AML-193 (cell line): ENCODE measurements at regions not wholly inside any gene's neighbourhood (a gene's known extent, or its start where the extent isn't known, plus 50 kb on each side); places are given as distances from the start of the nearest gene placed in this dataset.

Source experiments
- DNase-seq, 2 experiments: peaks; one replicate each; lab custom pipeline; 2025; lab: John Stamatoyannopoulos, UW

GRCh38 chr21:24369746-24370145 lies 1237.5 kb downstream of the MRPL39 start:
- DNase-seq = peak in 1 of 2 experiments; percentile 2

DNA sequence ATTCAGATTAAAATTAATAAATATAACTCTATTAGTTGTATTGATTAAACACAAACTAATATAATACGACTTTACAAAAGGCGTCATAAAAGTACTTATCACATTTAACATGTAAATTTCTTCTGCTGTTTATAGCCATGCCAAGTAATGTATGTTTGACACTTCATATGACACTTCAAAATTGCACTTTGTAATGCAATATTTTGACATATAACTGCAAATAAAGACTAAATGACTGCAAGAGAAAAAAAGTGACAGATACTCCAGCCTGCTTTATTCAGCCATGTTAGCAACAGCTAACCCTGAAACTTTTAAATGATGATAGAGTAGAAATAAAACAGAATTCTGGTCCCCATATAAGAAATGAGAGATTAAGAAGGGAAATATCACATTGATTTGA lies 1238.0 kb downstream of the MRPL39 start:
- no peak for DNase-seq

DNA sequence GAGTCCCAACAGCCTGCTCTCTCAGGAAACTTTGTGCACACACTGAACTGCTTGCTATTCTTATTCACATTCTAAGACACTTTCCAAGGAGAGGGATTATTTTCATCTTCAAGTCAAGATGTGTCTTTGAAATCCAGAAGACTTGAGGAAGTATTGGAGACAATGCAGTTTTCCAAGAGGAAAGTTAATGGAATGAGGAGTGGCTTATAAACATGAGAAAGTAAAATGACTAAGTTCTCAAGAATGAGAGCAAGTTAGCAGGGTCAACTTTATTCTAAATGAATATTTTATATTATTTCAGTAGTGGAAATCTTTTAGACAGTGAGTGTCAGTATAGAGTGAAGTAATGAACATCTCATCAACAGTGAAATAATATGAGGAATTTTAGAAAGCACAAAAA lies 1239.3 kb downstream of the MRPL39 start:
- DNase-seq = no peak

- no peak for DNase-seq
These were observed 1253.8 kb downstream of the MRPL39 start for GRCh38 chr21:24353492-24353891.

DNA sequence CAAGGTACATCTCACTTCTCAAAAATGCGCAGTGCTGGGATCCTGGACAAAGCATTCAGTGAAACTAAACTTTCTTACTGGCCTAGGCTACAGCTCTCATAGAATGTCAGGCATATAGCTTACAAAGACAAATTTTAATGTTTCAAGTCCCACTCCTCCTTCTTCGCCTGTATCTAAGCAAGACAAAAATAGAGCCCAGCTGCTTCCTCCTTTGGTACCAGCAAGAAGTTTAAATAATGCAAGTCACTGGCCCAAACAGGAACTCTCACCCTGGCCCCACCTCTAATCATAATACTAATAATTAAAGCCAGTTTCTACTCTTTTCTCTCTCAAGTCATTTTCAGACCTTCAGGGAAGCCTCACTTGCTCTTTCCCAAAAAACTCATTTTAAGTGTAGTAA lies 1267.9 kb downstream of the MRPL39 start:
- no peak for DNase-seq

- no peak for DNase-seq
These were observed 1270.8 kb downstream of the MRPL39 start for GRCh38 chr21:24336491-24336890.

- DNase-seq = no peak
These were observed 1283.7 kb downstream of the MRPL39 start for GRCh38 chr21:24323536-24323935.

DNA sequence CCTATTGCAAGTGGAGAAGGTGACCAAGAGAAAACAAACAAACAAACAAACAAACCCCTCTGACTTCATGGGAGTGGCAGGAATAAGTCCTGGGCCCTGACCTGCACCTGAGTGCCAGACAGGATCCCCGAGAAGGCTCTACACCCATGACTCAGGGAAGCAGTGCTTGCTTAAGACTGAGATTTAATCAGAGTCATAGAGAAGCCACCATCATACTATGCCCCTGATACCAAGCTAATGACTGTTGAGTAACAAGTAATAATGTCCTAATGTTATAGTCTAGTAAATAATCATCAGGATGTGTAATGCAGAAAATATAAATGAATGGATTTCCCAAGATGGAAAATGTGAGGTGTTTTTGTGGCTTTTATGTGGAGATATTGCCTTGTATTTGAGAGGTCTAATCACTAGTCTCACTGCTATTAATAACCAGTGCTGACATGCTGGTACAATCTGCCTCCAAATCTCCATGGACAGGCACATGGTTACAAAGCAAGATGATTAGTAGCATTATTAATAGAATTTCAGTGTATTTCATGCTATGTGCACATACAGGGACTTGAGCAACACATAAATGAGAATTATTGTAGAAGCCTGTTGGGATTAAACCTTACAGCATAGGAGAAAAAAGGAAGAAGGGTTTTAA lies 1290.9 kb downstream of the MRPL39 start:
- DNase-seq = no peak

DNA sequence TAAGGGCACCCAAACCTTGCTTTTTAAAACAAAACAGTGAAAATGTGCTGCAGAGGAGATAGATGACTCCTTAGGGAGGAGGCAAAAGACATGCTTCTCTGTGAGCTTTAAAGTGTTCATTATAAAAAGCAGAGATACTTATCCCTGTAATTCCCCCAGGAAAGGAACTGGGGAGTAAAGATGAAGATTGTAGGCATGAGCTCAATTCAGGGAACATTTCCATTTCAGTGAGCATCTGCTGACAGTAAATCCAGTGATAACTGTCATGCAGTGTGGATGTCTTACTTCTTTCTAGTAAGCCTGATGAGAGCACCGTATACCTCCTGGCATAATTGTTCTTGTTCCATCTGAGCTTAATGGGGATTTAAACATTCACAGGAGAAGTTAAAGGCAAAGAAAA lies 1296.5 kb downstream of the MRPL39 start:
- no peak for DNase-seq

GRCh38 chr21:24308183-24308582 lies 1299.1 kb downstream of the MRPL39 start:
- DNase-seq = no peak

DNA sequence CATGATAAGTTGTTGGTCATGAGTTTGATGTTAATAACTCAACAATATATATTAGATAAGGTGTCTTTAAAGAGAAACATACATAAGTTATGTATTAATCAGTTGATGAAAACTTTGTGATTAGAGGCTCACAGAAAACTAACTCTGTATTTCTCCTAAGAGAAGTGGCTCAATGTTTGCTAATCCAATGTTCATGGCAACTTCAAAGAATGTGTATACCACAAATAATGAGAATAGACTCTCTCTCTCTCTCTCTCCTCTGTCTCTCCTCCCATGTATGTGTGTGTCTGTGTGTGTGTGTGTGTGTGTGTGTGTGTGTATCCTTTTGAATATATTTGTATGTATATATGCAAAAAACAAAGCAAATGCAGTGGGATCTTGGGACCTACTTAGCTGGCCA lies 1304.9 kb downstream of the MRPL39 start:
- DNase-seq = no peak

GRCh38 chr21:24298040-24298439 lies 1309.2 kb downstream of the MRPL39 start:
- no peak for DNase-seq

DNA sequence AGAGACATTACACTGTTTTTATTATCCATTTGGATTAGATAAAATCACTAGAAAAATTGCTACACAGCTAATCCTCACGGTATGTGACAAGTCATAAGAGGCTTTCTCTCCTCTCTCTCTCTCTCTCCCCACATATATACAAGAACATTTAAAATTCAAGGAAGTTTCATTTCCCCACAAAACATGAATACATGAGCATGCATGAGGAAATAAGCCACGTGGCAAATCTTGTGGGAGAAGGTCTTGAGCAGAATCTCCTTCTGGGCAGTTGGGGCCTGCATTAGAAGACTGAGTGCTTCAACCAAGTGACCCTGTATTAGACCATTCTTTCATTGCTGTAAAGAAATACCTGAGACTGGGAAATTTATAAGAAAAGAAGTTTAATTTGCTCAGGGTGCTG lies 1313.1 kb downstream of the MRPL39 start:
- no peak for DNase-seq

GRCh38 chr21:24290151-24290833 lies 1317.0 kb downstream of the MRPL39 start:
- DNase-seq = no peak

DNA sequence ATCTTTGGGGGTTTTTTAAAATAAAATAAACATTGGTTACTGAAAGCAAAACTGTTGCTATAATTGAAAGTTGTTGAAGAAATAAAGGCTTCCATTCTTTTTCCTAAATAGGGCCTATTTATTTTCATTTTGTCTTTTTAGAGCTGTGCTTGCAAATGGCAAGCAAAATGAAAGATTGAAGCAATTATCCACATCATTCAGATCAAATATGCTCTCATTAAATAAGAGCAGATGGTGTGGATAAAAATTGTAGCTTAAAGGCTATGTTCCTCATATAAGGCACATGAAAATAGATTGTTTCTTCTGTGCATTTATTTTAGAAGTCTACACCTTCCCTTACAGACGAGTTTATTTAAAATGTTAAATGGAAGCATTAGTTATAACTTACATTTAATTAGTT lies 1317.7 kb downstream of the MRPL39 start:
- no peak for DNase-seq

- DNase-seq = no peak
These were observed 1326.7 kb downstream of the MRPL39 start for GRCh38 chr21:24280596-24280995.

DNA sequence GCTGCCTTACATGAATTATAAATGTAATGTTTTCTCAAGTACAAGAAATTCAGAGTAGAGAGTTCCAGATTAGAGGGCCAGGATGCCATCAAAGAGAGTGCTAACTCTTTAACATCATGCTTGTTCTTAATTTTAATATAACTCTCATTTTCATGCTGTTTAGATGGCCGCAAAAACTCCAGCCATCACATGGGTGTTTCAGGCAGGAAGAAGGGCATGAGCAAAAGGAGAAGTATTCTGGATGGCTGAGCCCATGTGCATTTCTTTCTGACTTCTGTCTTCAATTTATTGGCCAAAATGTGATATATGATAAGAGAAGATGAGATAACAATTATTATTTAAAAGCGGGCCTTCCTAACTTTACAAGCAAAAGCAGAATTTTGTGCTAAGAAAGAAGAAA lies 1328.6 kb downstream of the MRPL39 start:
- DNase-seq = no peak

DNA sequence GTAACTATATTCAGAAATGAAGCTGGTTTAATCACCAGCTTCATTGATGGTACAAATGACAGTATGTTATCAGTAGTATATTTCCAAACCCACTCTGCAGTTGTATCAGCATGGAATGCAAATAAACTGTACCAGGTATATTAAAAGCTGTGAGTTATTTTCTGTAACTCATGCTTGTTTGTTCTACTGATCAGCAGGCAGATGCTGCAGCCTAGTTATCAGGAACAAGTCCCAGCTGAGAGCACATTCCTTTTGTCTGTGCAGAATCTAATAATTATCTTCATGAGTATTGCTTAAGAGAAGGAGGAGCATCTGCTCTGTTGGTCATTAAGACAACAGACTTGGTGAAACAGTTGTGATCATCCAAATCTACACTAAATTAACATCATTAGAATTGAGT lies 1331.1 kb downstream of the MRPL39 start:
- DNase-seq = no peak

GRCh38 chr21:24275616-24276015 lies 1331.7 kb downstream of the MRPL39 start:
- no peak for DNase-seq

GRCh38 chr21:24272521-24272938 lies 1334.8 kb downstream of the MRPL39 start:
- DNase-seq = no peak

DNA sequence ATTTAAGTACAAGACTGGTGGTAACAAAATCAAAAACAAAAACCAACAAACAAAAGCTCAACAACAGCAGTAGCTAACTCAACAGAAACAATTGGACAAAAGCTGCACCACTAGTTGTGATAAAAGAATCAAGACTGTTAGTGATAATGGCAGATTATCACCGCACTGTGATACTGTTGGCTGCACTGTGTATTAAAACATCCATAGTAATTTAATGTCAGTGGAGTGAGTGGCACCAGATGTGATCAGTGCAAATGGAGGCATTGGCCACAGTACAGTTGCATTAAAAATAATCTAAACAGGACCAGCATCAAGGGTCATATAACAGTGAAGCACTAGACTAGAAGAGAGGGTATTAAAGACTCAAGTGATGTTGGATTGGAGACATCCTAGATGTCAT lies 1341.3 kb downstream of the MRPL39 start:
- no peak for DNase-seq

DNA sequence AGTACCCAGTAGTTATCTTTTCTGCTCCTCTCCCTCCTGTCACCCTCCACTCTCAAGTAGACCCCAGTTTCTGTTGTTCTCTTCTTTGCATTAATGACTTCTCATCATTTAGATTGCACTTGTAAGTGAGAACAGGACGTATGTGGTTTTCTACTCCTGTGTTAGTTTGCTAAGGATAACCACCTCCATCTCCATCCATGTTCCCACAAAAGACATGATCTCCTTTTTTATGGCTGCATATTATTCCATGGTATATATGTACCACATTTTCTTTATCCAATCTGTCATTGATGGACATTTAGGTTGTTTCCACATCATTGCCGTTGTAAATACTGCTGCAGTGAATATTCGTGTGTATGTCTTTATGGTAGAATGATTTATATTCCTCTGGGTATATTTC lies 1346.5 kb downstream of the MRPL39 start:
- no peak for DNase-seq

GRCh38 chr21:24259241-24259640 lies 1348.0 kb downstream of the MRPL39 start:
- DNase-seq = no peak

DNA sequence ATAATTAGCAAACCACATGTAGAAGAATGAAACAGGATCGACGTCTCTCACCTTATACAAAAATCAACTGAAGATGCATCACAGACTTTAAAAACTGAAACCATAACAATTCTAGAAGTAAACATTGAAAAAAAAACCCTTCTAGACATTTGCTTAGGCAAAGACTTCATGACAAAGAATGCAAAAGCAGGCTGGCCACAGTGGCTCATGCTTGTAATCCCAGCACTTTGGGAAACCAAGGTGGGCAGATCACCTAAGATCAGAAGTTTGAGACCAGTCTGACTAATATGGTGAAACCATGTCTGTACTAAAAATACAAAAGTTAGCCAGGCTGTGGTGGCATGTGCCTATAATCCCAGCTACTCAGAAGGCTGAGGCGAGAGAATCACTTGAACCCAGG lies 1351.7 kb downstream of the MRPL39 start:
- no peak for DNase-seq
